Natural killer cell (primary cell): ENCODE measurements at regions not wholly inside any gene's neighbourhood (a gene's known extent, or its start where the extent isn't known, plus 50 kb on each side); places are given as distances from the start of the nearest gene placed in this dataset.

ENCODE experiments used
- ATAC-seq, 3 donors: fragments of 150-1000 bp in 2 of 3; fragments of 200-7000 bp in 1 of 3; cut with Tn5 transposase; 1 replicate in 1 of 3; 2 replicates in 2 of 3; pipeline ENCODE4 v1.10.0; 2021; ENCODE audit warnings: mild to moderate bottlenecking in 2 of 3, moderate library complexity in 2 of 3
- DNase-seq, 2 donors: peaks; one replicate each; pipeline versions ENCODE4 v3.0.0 to v3.0.0-alpha.2; 2013 to 2021; ENCODE audit warnings: mixed read lengths in 1 of 2
- H3K27ac ChIP-seq: one replicate; pipeline ENCODE4 v1.5.1; 2013; ENCODE audit warnings: mild to moderate bottlenecking, low read length
- H3K27me3 ChIP-seq: one replicate; pipeline ENCODE4 v1.6.1; 2013; ENCODE audit warnings: low read length; ENCODE audit not compliant: control insufficient read depth, insufficient read depth
- H3K36me3 ChIP-seq: one replicate; pipeline ENCODE4 v1.6.1; 2013; ENCODE audit warnings: low read length; ENCODE audit not compliant: control insufficient read depth, insufficient read depth
- H3K4me1 ChIP-seq: one replicate; pipeline ENCODE4 v1.6.1; 2013; ENCODE audit warnings: low read length; ENCODE audit not compliant: control insufficient read depth, insufficient read depth
- H3K4me3 ChIP-seq: one replicate; pipeline ENCODE4 v1.5.1; 2013; ENCODE audit warnings: low read length
- H3K9me3 ChIP-seq: one replicate; pipeline ENCODE4 v1.6.1; 2013; ENCODE audit warnings: low read length; ENCODE audit not compliant: control insufficient read depth, insufficient read depth
- H3K27ac Mint-ChIP-seq, 2 donors: one replicate each; pipeline ENCODE4 v1.8.0; 2022; ENCODE audit warnings: mild to moderate bottlenecking in 2 of 2, mixed read lengths in 2 of 2, moderate library complexity in 1 of 2
- H3K27me3 Mint-ChIP-seq, 2 donors: one replicate each; pipeline ENCODE4 v1.8.0; 2022; ENCODE audit warnings: low read depth in 2 of 2, mixed read lengths in 2 of 2
- H3K36me3 Mint-ChIP-seq: one replicate; pipeline ENCODE4 v1.8.0; 2022; ENCODE audit warnings: mixed read lengths
- H3K4me1 Mint-ChIP-seq, 2 donors: one replicate each; pipeline ENCODE4 v1.8.0; 2022; ENCODE audit warnings: mixed read lengths in 2 of 2
- H3K4me3 Mint-ChIP-seq: one replicate; pipeline ENCODE4 v1.8.0; 2022; ENCODE audit warnings: mild to moderate bottlenecking, moderate library complexity, mixed read lengths
- H3K9me3 Mint-ChIP-seq, 2 donors: one replicate each; pipeline ENCODE4 v1.8.0; 2022; ENCODE audit warnings: mixed read lengths in 2 of 2
- WGBS: methylation state at CpG from one replicate; pipeline ENCODE4 v1.1.7; 2013; ENCODE audit warnings: missing lambda C conversion rate; ENCODE audit not compliant: insufficient coverage; 5-methylcytosine and 5-hydroxymethylcytosine counted together
- intact Hi-C: fragments of 100-400 bp; cut with micrococcal nuclease; formaldehyde crosslinking; loops from one replicate; pipeline ENCODE4 v1.14.2; 2022
- TF ChIP-seq, protein P1 (sequence below): fragments of 200-600 bp; IDR thresholded peaks from one replicate; pipeline ENCODE4 v1.8.0; 2022; ENCODE audit warnings: antibody characterized with exemption

DNA sequence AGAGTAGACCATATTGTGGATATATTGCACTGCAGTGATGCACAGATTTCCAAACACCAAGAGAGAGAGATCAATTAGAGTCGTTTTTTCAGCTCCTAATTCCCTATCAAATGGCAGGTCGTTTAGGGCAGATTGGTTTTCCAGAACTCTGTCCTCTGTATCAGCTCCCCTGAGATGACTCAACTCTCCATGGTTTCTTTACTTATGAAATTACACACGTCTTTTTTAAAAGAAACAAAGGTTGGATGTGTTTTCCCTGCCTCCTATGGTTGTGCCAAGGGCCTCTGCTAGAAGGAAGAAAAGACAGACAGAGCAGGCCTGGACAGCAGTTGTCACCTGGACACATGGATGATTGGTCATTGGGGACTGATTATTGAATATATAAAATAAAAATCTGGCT, 478.1 kb upstream of the NBEA start:
- DNase-seq (no peak), ATAC-seq (no peak)
- 63% methylated on average over 3 of the region's 3 CpGs for WGBS
- no peaks in the 10 kb centered on the region for H3K9me3 ChIP-seq
- no peaks in the 10 kb centered on the region for H3K27me3 Mint-ChIP-seq
- no peaks in the 10 kb centered on the region for H3K4me1 ChIP-seq
- H3K4me1 Mint-ChIP-seq, result no peaks in the 10 kb centered on the region
- no peak overlapping the region for H3K4me3 ChIP-seq
- no peak overlapping the region for H3K4me3 Mint-ChIP-seq
- no peak overlapping the region for H3K27ac ChIP-seq
- no peaks in the 10 kb centered on the region for H3K27me3 ChIP-seq
- H3K36me3 ChIP-seq, result no peaks in the 10 kb centered on the region
- H3K36me3 Mint-ChIP-seq, result no peaks in the 10 kb centered on the region
- H3K27ac Mint-ChIP-seq, result no peak overlapping the region
- TF ChIP-seq, protein P1, sequence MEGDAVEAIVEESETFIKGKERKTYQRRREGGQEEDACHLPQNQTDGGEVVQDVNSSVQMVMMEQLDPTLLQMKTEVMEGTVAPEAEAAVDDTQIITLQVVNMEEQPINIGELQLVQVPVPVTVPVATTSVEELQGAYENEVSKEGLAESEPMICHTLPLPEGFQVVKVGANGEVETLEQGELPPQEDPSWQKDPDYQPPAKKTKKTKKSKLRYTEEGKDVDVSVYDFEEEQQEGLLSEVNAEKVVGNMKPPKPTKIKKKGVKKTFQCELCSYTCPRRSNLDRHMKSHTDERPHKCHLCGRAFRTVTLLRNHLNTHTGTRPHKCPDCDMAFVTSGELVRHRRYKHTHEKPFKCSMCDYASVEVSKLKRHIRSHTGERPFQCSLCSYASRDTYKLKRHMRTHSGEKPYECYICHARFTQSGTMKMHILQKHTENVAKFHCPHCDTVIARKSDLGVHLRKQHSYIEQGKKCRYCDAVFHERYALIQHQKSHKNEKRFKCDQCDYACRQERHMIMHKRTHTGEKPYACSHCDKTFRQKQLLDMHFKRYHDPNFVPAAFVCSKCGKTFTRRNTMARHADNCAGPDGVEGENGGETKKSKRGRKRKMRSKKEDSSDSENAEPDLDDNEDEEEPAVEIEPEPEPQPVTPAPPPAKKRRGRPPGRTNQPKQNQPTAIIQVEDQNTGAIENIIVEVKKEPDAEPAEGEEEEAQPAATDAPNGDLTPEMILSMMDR, result no peak
- intact Hi-C loops, result no loop called here
- H3K9me3 Mint-ChIP-seq, result peaks cover 13 to 20% of the 10 kb centered on the region in 2 donors

DNA sequence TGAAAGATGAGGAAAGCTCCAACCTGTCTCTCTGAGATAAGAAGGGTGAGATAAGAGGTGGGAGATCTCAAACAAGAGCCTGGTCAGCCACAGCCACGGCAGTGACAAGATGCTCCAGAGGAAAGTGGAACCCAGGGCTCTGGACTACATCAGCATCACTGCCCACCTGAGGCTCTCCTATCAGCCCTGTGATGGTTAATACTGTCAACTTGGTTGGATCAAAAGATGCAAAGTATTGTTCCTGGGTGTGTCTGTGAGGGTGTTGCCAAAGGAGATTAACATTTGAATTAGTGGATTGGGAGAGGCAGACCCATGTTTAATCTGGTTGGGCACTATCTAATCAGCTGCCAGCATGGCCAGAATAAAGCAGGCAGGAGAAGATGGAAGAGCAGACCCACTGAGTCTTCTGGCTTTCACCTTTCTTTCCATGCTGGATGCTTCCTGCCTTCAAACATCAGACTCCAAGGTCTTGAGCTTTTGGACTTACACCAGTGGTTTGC, 476.6 kb upstream of the NBEA start:
- Mint-ChIP-seq H3K4me1 (no peaks in the 10 kb centered on the region), H3K27me3 (no peaks in the 10 kb centered on the region), H3K9me3 (peaks cover 13 to 20% of the 10 kb centered on the region in 2 donors), H3K27ac (no peak overlapping the region), H3K36me3 (no peaks in the 10 kb centered on the region), H3K4me3 (no peak overlapping the region)
- TF ChIP-seq, protein P1, result no peak
- Histone ChIP-seq H3K27ac (no peak overlapping the region), H3K4me1 (no peaks in the 10 kb centered on the region), H3K4me3 (no peak overlapping the region), H3K27me3 (no peaks in the 10 kb centered on the region), H3K36me3 (no peaks in the 10 kb centered on the region), H3K9me3 (no peaks in the 10 kb centered on the region)
- intact Hi-C loops, result no loop called here
- ATAC-seq, result no peak
- 64% methylated on average over 1 of the region's 1 CpG for WGBS
- no peak for DNase-seq

DNA sequence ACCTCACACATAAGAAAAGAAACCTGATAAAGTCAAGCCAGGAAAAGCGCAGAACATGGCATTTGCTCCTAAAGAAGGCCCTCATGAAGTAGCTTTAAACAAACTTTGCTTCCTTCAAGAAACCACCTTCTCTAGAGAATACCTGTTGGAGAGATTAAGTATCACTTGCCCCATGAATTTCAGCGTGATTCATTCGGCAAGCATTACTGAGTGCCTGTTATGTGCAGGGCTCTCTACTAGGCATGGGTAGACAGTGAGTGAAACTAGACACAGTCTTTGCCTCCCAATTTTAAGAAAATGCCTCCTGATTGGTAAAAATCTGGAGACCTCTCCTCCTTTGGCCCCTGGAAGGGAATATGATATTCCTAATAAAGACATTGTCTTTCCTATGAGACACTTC, 475.8 kb upstream of the NBEA start:
- no peaks in the 10 kb centered on the region for H3K4me1 ChIP-seq
- H3K36me3 ChIP-seq, result no peaks in the 10 kb centered on the region
- H3K4me1 Mint-ChIP-seq, result no peaks in the 10 kb centered on the region
- no peak overlapping the region for H3K27ac ChIP-seq
- intact Hi-C loops, result no loop called here
- TF ChIP-seq, protein P1, result no peak
- no peaks in the 10 kb centered on the region for H3K36me3 Mint-ChIP-seq
- DNase-seq (no peak), ATAC-seq (no peak)
- WGBS, result 85% methylated on average over 3 of the region's 3 CpGs
- no peaks in the 10 kb centered on the region for H3K27me3 Mint-ChIP-seq
- H3K4me3 Mint-ChIP-seq, result no peak overlapping the region
- H3K27me3 ChIP-seq, result no peaks in the 10 kb centered on the region
- no peak overlapping the region for H3K4me3 ChIP-seq
- H3K9me3 ChIP-seq, result no peaks in the 10 kb centered on the region
- H3K27ac Mint-ChIP-seq, result no peak overlapping the region
- H3K9me3 Mint-ChIP-seq, result peaks cover 7 to 19% of the 10 kb centered on the region in 2 donors

DNA sequence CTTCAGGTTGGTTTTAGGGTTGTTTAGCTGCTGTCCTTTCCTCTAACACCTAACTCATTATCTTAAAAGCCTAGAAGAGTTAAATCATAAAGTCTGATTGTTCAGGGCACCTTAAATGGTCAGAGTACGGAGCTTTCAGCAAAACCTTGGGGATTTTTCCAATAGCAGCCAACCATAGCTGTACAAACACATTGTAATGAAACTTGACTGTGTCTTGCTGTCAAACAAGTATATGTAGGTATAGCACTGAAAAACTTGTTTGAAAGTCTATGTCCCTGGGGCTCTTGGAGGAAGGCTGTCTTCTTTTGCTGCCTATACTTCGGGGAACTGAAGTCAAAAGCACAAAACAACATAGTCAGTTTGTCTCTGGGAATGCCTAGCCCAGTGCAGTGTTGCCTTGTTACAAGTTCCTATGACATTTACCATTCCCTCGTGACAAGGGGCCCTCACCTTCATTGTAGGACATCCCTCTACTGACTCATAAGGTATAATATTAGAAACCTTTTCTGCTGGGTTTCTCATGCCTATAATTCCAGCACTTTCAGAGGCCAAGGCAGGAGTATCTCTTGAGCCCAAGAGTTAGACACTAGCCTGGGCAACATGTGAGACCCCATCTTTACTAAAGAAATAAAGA, 474.5 kb upstream of the NBEA start:
- Mint-ChIP-seq H3K9me3 (peaks cover 5 to 14% of the 10 kb centered on the region in 2 donors), H3K36me3 (no peaks in the 10 kb centered on the region), H3K4me1 (no peaks in the 10 kb centered on the region), H3K4me3 (no peak overlapping the region), H3K27me3 (no peaks in the 10 kb centered on the region), H3K27ac (no peak overlapping the region)
- intact Hi-C loops, result no loop called here
- H3K9me3 ChIP-seq, result no peaks in the 10 kb centered on the region
- H3K27me3 ChIP-seq, result no peaks in the 10 kb centered on the region
- no peaks in the 10 kb centered on the region for H3K4me1 ChIP-seq
- no peak for DNase-seq
- ATAC-seq, result no peak
- H3K27ac ChIP-seq, result no peak overlapping the region
- WGBS, result 68% methylated on average over 2 of the region's 3 CpGs
- no peaks in the 10 kb centered on the region for H3K36me3 ChIP-seq
- H3K4me3 ChIP-seq, result no peak overlapping the region
- TF ChIP-seq, protein P1, result no peak
